ENCODE measurements at regions not wholly inside any gene's neighbourhood (a gene's known extent, or its start where the extent isn't known, plus 50 kb on each side); places are given as distances from the start of the nearest gene placed in this dataset.

DNA sequence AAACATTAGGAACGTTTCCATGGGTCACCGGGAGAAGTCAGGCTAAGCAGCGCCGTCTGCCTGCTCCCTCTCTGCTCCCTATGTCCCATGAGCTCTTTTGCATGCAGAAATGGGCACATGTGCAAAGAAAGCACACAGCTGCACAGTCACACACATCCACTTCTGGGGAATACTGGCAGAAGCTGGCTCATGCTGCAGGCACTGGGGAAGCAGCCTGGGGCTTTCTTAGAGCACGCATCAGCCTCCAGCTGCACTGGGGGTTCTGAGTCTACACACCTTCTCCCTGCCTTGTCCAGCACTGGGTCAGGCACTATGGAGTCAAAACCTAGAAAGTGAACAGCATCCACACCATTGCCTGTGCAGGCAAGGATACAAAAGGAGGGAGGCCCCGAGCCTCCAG, 76.1 kb upstream of the FOXQ1 start:
- Histone ChIP-seq H4K20me1 (ENCODE audit: insufficient read depth, poor library complexity, severe bottlenecking) (no peaks in the 10 kb centered on the region), H3K27ac (no peak overlapping the region), H3K4me3 (no peak overlapping the region), H3K79me2 (no peaks in the 10 kb centered on the region), H3K9me2 (replicated peaks; ENCODE audit: insufficient read depth) (no peaks in the 10 kb centered on the region), H3K9me3 (ENCODE audit: low read depth) (no peaks in the 10 kb centered on the region), H3K27me3 (no peaks in the 10 kb centered on the region), H2AFZ (no peak overlapping the region), H3K4me1 (ENCODE audit: insufficient read depth) (peaks cover 8% of the 10 kb centered on the region), H3K4me2 (no peak overlapping the region), H3K36me3 (replicated peaks; ENCODE audit: insufficient read depth, low read depth) (no peaks in the 10 kb centered on the region)
- no peak for DNase-seq (ENCODE audit: low spot score)
- TF ChIP-seq, protein P1, sequence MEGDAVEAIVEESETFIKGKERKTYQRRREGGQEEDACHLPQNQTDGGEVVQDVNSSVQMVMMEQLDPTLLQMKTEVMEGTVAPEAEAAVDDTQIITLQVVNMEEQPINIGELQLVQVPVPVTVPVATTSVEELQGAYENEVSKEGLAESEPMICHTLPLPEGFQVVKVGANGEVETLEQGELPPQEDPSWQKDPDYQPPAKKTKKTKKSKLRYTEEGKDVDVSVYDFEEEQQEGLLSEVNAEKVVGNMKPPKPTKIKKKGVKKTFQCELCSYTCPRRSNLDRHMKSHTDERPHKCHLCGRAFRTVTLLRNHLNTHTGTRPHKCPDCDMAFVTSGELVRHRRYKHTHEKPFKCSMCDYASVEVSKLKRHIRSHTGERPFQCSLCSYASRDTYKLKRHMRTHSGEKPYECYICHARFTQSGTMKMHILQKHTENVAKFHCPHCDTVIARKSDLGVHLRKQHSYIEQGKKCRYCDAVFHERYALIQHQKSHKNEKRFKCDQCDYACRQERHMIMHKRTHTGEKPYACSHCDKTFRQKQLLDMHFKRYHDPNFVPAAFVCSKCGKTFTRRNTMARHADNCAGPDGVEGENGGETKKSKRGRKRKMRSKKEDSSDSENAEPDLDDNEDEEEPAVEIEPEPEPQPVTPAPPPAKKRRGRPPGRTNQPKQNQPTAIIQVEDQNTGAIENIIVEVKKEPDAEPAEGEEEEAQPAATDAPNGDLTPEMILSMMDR (IDR thresholded peaks at IDR 0.05; ENCODE audit: poor library complexity) = no peak
- 89% methylated on average over 6 of the region's 6 CpGs for WGBS (ENCODE audit: low lambda C conversion rate, missing lambda C conversion rate)

DNA sequence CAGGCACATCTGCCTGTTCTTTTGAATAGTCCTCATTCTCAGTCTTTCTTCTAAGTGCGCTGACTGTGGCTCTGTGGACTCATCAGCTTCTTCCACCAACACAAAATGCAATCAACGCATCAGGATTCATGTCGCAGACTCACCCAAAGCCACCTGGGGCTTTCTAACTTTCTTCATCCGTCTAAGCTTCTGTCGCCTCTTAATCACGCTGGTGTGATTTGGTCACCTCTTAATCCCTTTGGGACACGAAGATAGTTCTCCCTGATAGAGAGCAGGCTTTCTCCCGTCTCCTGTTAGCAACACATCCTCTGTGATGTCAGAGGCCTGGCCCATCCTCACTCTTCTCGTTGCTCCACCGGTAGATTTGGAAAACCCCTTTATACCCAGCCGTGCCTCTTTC, 78.0 kb upstream of the FOXQ1 start:
- Histone ChIP-seq H4K20me1 (ENCODE audit: insufficient read depth, poor library complexity, severe bottlenecking) (no peaks in the 10 kb centered on the region), H3K4me2 (no peak overlapping the region), H3K9me3 (ENCODE audit: low read depth) (no peaks in the 10 kb centered on the region), H3K4me3 (no peak overlapping the region), H3K36me3 (replicated peaks; ENCODE audit: insufficient read depth, low read depth) (no peaks in the 10 kb centered on the region), H3K27ac (no peak overlapping the region), H2AFZ (no peak overlapping the region), H3K79me2 (no peaks in the 10 kb centered on the region), H3K4me1 (ENCODE audit: insufficient read depth) (peaks cover 16% of the 10 kb centered on the region), H3K9me2 (replicated peaks; ENCODE audit: insufficient read depth) (no peaks in the 10 kb centered on the region), H3K27me3 (no peaks in the 10 kb centered on the region)
- TF ChIP-seq EZH2 (IDR thresholded peaks at IDR 0.05; ENCODE audit: borderline replicate concordance) (no peak), EZH2phosphoT487 (IDR thresholded peaks at IDR 0.05; ENCODE audit: low read depth, severe bottlenecking, unreplicated experiment) (no peak)
- TF ChIP-seq, protein P1 (IDR thresholded peaks at IDR 0.05; ENCODE audit: poor library complexity) = no peak
- 78% methylated on average over 11 of the region's 11 CpGs for WGBS (ENCODE audit: low lambda C conversion rate, missing lambda C conversion rate)
- DNase-seq (ENCODE audit: low spot score) = no peak

DNA sequence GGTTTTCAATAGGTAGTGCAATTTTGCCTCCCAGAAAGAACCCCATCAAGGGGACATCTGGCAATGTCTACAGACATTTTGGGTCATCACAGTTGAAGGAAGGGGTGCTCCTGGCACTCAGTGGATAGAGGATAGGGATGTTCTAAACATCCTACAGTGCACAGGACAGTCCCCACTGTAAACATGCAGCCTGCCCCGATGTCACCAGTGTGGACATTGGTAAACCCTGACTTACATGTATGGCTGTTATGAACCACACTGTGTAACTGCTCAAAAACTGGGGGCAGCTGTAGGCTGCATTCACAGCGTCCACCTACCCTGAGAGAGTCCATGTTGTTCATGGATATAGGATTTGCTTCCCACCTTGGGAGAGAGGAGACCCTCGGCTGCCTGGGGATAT, 79.3 kb upstream of the FOXQ1 start:
- H3K79me2 ChIP-seq = no peaks in the 10 kb centered on the region
- no peak for DNase-seq (ENCODE audit: low spot score)
- no peaks in the 10 kb centered on the region for H3K9me3 ChIP-seq (ENCODE audit: low read depth)
- no peak overlapping the region for H3K27ac ChIP-seq
- no peak overlapping the region for H3K4me2 ChIP-seq
- TF ChIP-seq EZH2 (IDR thresholded peaks at IDR 0.05; ENCODE audit: borderline replicate concordance) = no peak
- TF ChIP-seq, protein P1 (IDR thresholded peaks at IDR 0.05; ENCODE audit: poor library complexity) = no peak
- TF ChIP-seq EZH2phosphoT487 (IDR thresholded peaks at IDR 0.05; ENCODE audit: low read depth, severe bottlenecking, unreplicated experiment) = no peak
- H3K9me2 ChIP-seq (replicated peaks; ENCODE audit: insufficient read depth) = no peaks in the 10 kb centered on the region
- H4K20me1 ChIP-seq (ENCODE audit: insufficient read depth, poor library complexity, severe bottlenecking) = no peaks in the 10 kb centered on the region
- WGBS (ENCODE audit: low lambda C conversion rate, missing lambda C conversion rate) = 98% methylated on average over 3 of the region's 3 CpGs
- H3K4me1 ChIP-seq (ENCODE audit: insufficient read depth) = peaks cover 24% of the 10 kb centered on the region
- H3K36me3 ChIP-seq (replicated peaks; ENCODE audit: insufficient read depth, low read depth) = no peaks in the 10 kb centered on the region
- H3K4me3 ChIP-seq = no peak overlapping the region
- no peak overlapping the region for H2AFZ ChIP-seq
- H3K27me3 ChIP-seq = no peaks in the 10 kb centered on the region

DNA sequence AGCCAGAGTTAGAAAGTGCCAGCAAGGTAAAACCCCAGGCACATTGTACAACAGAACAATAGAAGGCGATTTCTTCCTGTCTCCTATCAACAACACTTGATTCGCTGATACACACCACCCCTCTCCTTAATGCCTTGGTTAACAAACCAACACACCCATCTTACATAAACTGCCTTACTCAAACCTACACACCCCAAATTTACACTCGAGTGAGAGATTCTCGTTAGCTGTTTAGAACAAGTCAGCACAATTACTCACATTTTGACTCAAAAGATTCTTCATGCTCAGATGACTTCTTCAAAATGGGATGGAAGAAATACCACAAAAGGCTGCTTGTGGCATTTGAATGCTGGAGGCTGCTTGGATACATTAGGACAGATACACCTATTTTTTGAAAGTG, 80.0 kb upstream of the FOXQ1 start:
- no peaks in the 10 kb centered on the region for H3K79me2 ChIP-seq
- no peaks in the 10 kb centered on the region for H3K36me3 ChIP-seq (replicated peaks; ENCODE audit: insufficient read depth, low read depth)
- H3K27me3 ChIP-seq = no peaks in the 10 kb centered on the region
- H3K4me3 ChIP-seq = no peak overlapping the region
- no peaks in the 10 kb centered on the region for H3K9me3 ChIP-seq (ENCODE audit: low read depth)
- no peak for DNase-seq (ENCODE audit: low spot score)
- TF ChIP-seq, protein P1 (IDR thresholded peaks at IDR 0.05; ENCODE audit: poor library complexity) = no peak
- TF ChIP-seq EZH2 (IDR thresholded peaks at IDR 0.05; ENCODE audit: borderline replicate concordance) (no peak), EZH2phosphoT487 (IDR thresholded peaks at IDR 0.05; ENCODE audit: low read depth, severe bottlenecking, unreplicated experiment) (no peak)
- H3K4me2 ChIP-seq = no peak overlapping the region
- H3K9me2 ChIP-seq (replicated peaks; ENCODE audit: insufficient read depth) = no peaks in the 10 kb centered on the region
- no peaks in the 10 kb centered on the region for H4K20me1 ChIP-seq (ENCODE audit: insufficient read depth, poor library complexity, severe bottlenecking)
- peaks cover 29% of the 10 kb centered on the region for H3K4me1 ChIP-seq (ENCODE audit: insufficient read depth)
- H2AFZ ChIP-seq = no peak overlapping the region
- WGBS (ENCODE audit: low lambda C conversion rate, missing lambda C conversion rate) = 68% methylated on average over 4 of the region's 4 CpGs
- H3K27ac ChIP-seq = no peak overlapping the region

Data from hepatocyte (in vitro differentiated cells).